H1 (cell line): ENCODE measurements at regions not wholly inside any gene's neighbourhood (a gene's known extent, or its start where the extent isn't known, plus 50 kb on each side); places are given as distances from the start of the nearest gene placed in this dataset.

ENCODE experiments used
- CTCF ChIA-PET: fragments of 300-600 bp; sonication (Branson Sonifier 250); formaldehyde crosslinking; loops from one replicate; lab custom pipeline; 2021; ENCODE audit not compliant: partially characterized antibody; lab: Charles Lee
- POLR2A ChIA-PET: fragments of 300-600 bp; sonication (Branson Sonifier 250); formaldehyde crosslinking; loops from one replicate; lab custom pipeline; 2021; ENCODE audit warnings: inconsistent platforms; ENCODE audit not compliant: partially characterized antibody; lab: Charles Lee
- DNase-seq, 2 experiments: peaks; one replicate each; pipeline versions ENCODE4 v3.0.0 to v3.0.0-alpha.2; 2010 to 2022; ENCODE audit warnings: low spot score in 2 of 2, low read depth in 1 of 2, mixed read lengths in 1 of 2
- FAIRE-seq: peaks from 2 replicates; lab custom pipeline; 2011; peaks lifted over from hg19 to GRCh38; lab: Jason Lieb, UNC
- H2AFZ ChIP-seq: 2 replicates; pipeline ENCODE4 v1.8.1; 2012; ENCODE audit warnings: low read length, inconsistent platforms
- H2AK5ac ChIP-seq: 2 replicates; pipeline ENCODE4 v1.6.1; 2013; ENCODE audit warnings: low read depth, low read length
- H2BK120ac ChIP-seq: replicated peaks from 2 replicates; pipeline ENCODE3; 2013; ENCODE audit warnings: low read depth, low read length, inconsistent platforms
- H2BK12ac ChIP-seq: 2 replicates; pipeline ENCODE4 v1.6.1; 2013; ENCODE audit warnings: low read depth, low read length
- H2BK15ac ChIP-seq: 2 replicates; pipeline ENCODE4 v1.6.1; 2013; ENCODE audit warnings: low read length
- H2BK20ac ChIP-seq: 2 replicates; pipeline ENCODE4 v1.6.1; 2013; ENCODE audit warnings: low read length
- H2BK5ac ChIP-seq: 2 replicates; pipeline ENCODE4 v1.6.1; 2013; ENCODE audit warnings: low read depth, low read length
- H3K14ac ChIP-seq: 2 replicates; pipeline ENCODE4 v1.6.1; 2013; ENCODE audit warnings: inconsistent platforms; ENCODE audit not compliant: insufficient read length
- H3K18ac ChIP-seq: 2 replicates; pipeline ENCODE4 v1.6.1; 2013; ENCODE audit warnings: low read length; ENCODE audit errors: extremely low read depth
- H3K23ac ChIP-seq: 2 replicates; pipeline ENCODE4 v1.6.1; 2013; ENCODE audit warnings: inconsistent platforms; ENCODE audit not compliant: insufficient read length
- H3K23me2 ChIP-seq: 2 replicates; pipeline ENCODE4 v1.6.1; 2013; ENCODE audit warnings: low read depth, low read length
- H3K27ac ChIP-seq: 2 replicates; pipeline ENCODE4 v1.6.1; 2011; ENCODE audit warnings: low read depth, low read length, inconsistent platforms
- H3K27me3 ChIP-seq, 4 experiments: replicated peaks in 1 of 4; 1 replicate in 1 of 4; 2 replicates in 3 of 4; pipeline versions ENCODE4 v1.6.1 to v1.8.1; 2011 to 2013; ENCODE audit warnings: low read length in 3 of 4, mild to moderate bottlenecking in 3 of 4, inconsistent platforms in 2 of 4, mixed read lengths in 2 of 4, moderate library complexity in 1 of 4; ENCODE audit not compliant: control insufficient read depth in 3 of 4, insufficient read depth in 3 of 4; ENCODE audit errors: extremely low read depth in 1 of 4
- H3K36me3 ChIP-seq, 4 experiments: 2 replicates each; pipeline versions ENCODE4 v1.6.1 to v1.8.1; 2011 to 2013; ENCODE audit warnings: mild to moderate bottlenecking in 4 of 4, low read length in 3 of 4, moderate library complexity in 2 of 4, control low read depth in 1 of 4, inconsistent platforms in 1 of 4; ENCODE audit not compliant: insufficient read depth in 4 of 4, control insufficient read depth in 2 of 4
- H3K4ac ChIP-seq: replicated peaks from 2 replicates; pipeline ENCODE3; 2013; ENCODE audit warnings: low read length, low read depth, mixed read lengths, inconsistent platforms; ENCODE audit not compliant: insufficient read length
- H3K4me1 ChIP-seq, 4 experiments: replicated peaks in 1 of 4; 1 replicate in 1 of 4; 2 replicates in 3 of 4; pipeline versions ENCODE4 v1.6.1 to v1.8.1; 2011 to 2013; ENCODE audit warnings: low read length in 3 of 4, inconsistent platforms in 2 of 4, mixed read lengths in 1 of 4; ENCODE audit not compliant: insufficient read depth in 4 of 4, control insufficient read depth in 3 of 4
- H3K4me2 ChIP-seq, 2 experiments: 2 replicates each; pipeline versions ENCODE4 v1.6.1 to v1.8.1; 2011 to 2013; ENCODE audit warnings: low read depth in 2 of 2, low read length in 2 of 2, control low read depth in 1 of 2, inconsistent platforms in 1 of 2, mild to moderate bottlenecking in 1 of 2; ENCODE audit not compliant: insufficient read depth in 1 of 2
- H3K4me3 ChIP-seq, 4 experiments: fragments of 200-600, 300-600 bp in 1 of 4; sonication (generic), shearing (Covaris generic), sonication (Bioruptor Twin) in 1 of 4; 2 replicates each; pipeline versions ENCODE4 v1.5.1 to v1.8.1; 2011 to 2016; ENCODE audit warnings: low read length in 4 of 4, low read depth in 3 of 4, control low read depth in 2 of 4, inconsistent platforms in 2 of 4, mild to moderate bottlenecking in 2 of 4, mixed read lengths in 1 of 4, moderate library complexity in 1 of 4; ENCODE audit not compliant: insufficient read depth in 2 of 4; ENCODE audit errors: extremely low read depth in 1 of 4
- H3K56ac ChIP-seq: replicated peaks from 2 replicates; pipeline ENCODE3; 2013; ENCODE audit warnings: low read depth, mild to moderate bottlenecking, mixed read lengths, low read length, inconsistent platforms; ENCODE audit not compliant: insufficient read length
- H3K79me1 ChIP-seq: 2 replicates; pipeline ENCODE4 v1.6.1; 2013; ENCODE audit warnings: low read depth, low read length, control low read depth
- H3K79me2 ChIP-seq, 2 experiments: 2 replicates each; pipeline versions ENCODE4 v1.6.1 to v1.8.1; 2012 to 2013; ENCODE audit warnings: low read length in 2 of 2, mild to moderate bottlenecking in 2 of 2, inconsistent platforms in 1 of 2; ENCODE audit not compliant: insufficient read depth in 2 of 2, control insufficient read depth in 1 of 2
- H3K9ac ChIP-seq, 4 experiments: replicated peaks in 1 of 4; 1 replicate in 1 of 4; 2 replicates in 3 of 4; pipeline versions ENCODE4 v1.6.1 to v1.8.1; 2011 to 2013; ENCODE audit warnings: low read depth in 3 of 4, low read length in 3 of 4, control low read depth in 2 of 4, mild to moderate bottlenecking in 2 of 4, moderate library complexity in 2 of 4, inconsistent platforms in 1 of 4; ENCODE audit errors: extremely low read depth in 1 of 4
- H3K9me3 ChIP-seq, 2 experiments: 2 replicates each; pipeline versions ENCODE4 v1.6.1 to v1.8.1; 2012 to 2013; ENCODE audit warnings: mild to moderate bottlenecking in 2 of 2, moderate library complexity in 2 of 2, control low read depth in 1 of 2, inconsistent platforms in 1 of 2, low read depth in 1 of 2, low read length in 1 of 2, mixed read lengths in 1 of 2; ENCODE audit not compliant: insufficient read depth in 2 of 2
- H4K20me1 ChIP-seq, 2 experiments: replicated peaks in 1 of 2; 2 replicates each; pipeline versions ENCODE3 to v1.8.1; 2011 to 2013; ENCODE audit warnings: inconsistent platforms in 2 of 2, low read length in 2 of 2, mild to moderate bottlenecking in 1 of 2; ENCODE audit not compliant: insufficient read depth in 2 of 2, control insufficient read depth in 1 of 2
- H4K5ac ChIP-seq: 2 replicates; pipeline ENCODE4 v1.6.1; 2013; ENCODE audit warnings: low read length, low read depth, mixed read lengths, inconsistent platforms; ENCODE audit not compliant: insufficient read length
- H4K8ac ChIP-seq: 2 replicates; pipeline ENCODE4 v1.8.0; 2013; ENCODE audit warnings: mild to moderate bottlenecking, moderate library complexity, low read length, inconsistent platforms; ENCODE audit not compliant: insufficient read depth; ENCODE audit errors: extremely low read depth
- H4K91ac ChIP-seq: replicated peaks from 2 replicates; pipeline ENCODE3; 2013; ENCODE audit warnings: low read length, mixed read lengths, inconsistent platforms; ENCODE audit not compliant: insufficient read length
- ATF2 ChIP-seq: IDR thresholded peaks from 2 replicates; pipeline ENCODE4 v1.6.1; 2012; ENCODE audit warnings: low read length, inconsistent platforms
- BACH1 ChIP-seq: IDR thresholded peaks from 2 replicates; pipeline ENCODE4 v1.6.1; 2012; ENCODE audit warnings: low read length, improper control_type of control experiment
- CREB1 ChIP-seq: IDR thresholded peaks from 2 replicates; pipeline ENCODE4 v1.6.1; 2012; ENCODE audit warnings: inconsistent platforms
- EZH2 ChIP-seq: fragments of 200-600 bp; sonication (generic); IDR thresholded peaks from 2 replicates; pipeline ENCODE4 v1.7.1; 2012; ENCODE audit warnings: low read depth, mild to moderate bottlenecking, moderate library complexity, low read length, inconsistent platforms; ENCODE audit not compliant: severe bottlenecking
- KDM1A ChIP-seq: fragments of 200-600, 300-600 bp; sonication (generic); IDR thresholded peaks from 2 replicates; pipeline ENCODE4 v1.7.1; 2016; ENCODE audit warnings: mild to moderate bottlenecking, low read length, borderline replicate concordance
- MAFK ChIP-seq: IDR thresholded peaks from 2 replicates; pipeline ENCODE4 v1.6.1; 2012; ENCODE audit warnings: low read depth, mild to moderate bottlenecking, improper control_type of control experiment, low read length
- NANOG ChIP-seq: IDR thresholded peaks from 2 replicates; pipeline ENCODE4 v1.6.1; 2011; ENCODE audit warnings: low read length, low read depth, mild to moderate bottlenecking, inconsistent platforms; ENCODE audit not compliant: insufficient read depth, poor library complexity, severe bottlenecking
- PHF8 ChIP-seq: fragments of 200-600 bp; sonication (generic); conservative IDR thresholded peaks from 2 replicates; pipeline ENCODE4 v1.7.1; 2012; ENCODE audit warnings: low read depth, mild to moderate bottlenecking, inconsistent platforms, low read length, moderate library complexity
- SIN3A ChIP-seq, 2 experiments: IDR thresholded peaks in 1 of 2; conservative IDR thresholded peaks in 1 of 2; 2 replicates each; pipeline ENCODE4 v1.6.1; 2011 to 2012; ENCODE audit warnings: low read length in 2 of 2, improper control_type of control experiment in 1 of 2, low read depth in 1 of 2, mild to moderate bottlenecking in 1 of 2
- SIRT6 ChIP-seq: IDR thresholded peaks from one replicate; pipeline ENCODE4 v1.7.1; 2012; ENCODE audit warnings: low read length, inconsistent platforms
- SP2 ChIP-seq: IDR thresholded peaks from 2 replicates; pipeline ENCODE4 v1.6.1; 2012; ENCODE audit warnings: mild to moderate bottlenecking, low read length, inconsistent platforms
- TCF12 ChIP-seq: IDR thresholded peaks from 2 replicates; pipeline ENCODE4 v1.6.1; 2011; ENCODE audit warnings: low read depth, mild to moderate bottlenecking, low read length
- TEAD4 ChIP-seq: IDR thresholded peaks from 2 replicates; pipeline ENCODE4 v1.6.1; 2012; ENCODE audit warnings: low read depth, low read length, inconsistent platforms, mixed read lengths
- ZNF274 ChIP-seq: IDR thresholded peaks from 2 replicates; pipeline ENCODE4 v1.7.0; 2012; ENCODE audit warnings: low read length, borderline replicate concordance; ENCODE audit errors: extremely low read depth
- WGBS, 2 experiments: shearing (Covaris generic) in 1 of 2; methylation state at CpG; one replicate each; pipeline versions ENCODE4 v1.1.6 to v1.1.7; 2013 to 2015; ENCODE audit warnings: low lambda C conversion rate in 2 of 2, mixed read lengths in 2 of 2, inconsistent platforms in 1 of 2, low coverage in 1 of 2, missing lambda C conversion rate in 1 of 2; ENCODE audit not compliant: insufficient replicate concordance in 2 of 2, insufficient coverage in 1 of 2, insufficient read length in 1 of 2; ENCODE audit errors: extremely low coverage in 1 of 2, missing lambda C conversion rate in 1 of 2; 5-methylcytosine and 5-hydroxymethylcytosine counted together

- POLR2A ChIA-PET: no interaction called here
- TF ChIP-seq SIRT6 (no peak), MAFK (no peak), PHF8 (no peak), TCF12 (no peak), ZNF274 (no peak), NANOG (no peak), TEAD4 (no peak), EZH2 (no peak), CREB1 (no peak), ATF2 (no peak), SIN3A (conservative IDR thresholded peaks at IDR 0.05 in 1 of 2, IDR thresholded peaks at IDR 0.05 in 1 of 2; ENCODE audit: low read depth in 1 of 2, low read length in 2 of 2) (no peak), SP2 (no peak), KDM1A (no peak), BACH1 (no peak)
Observed at GRCh38 chr14:97477353-97477752, 680.2 kb downstream of the VRK1 start.

More at GRCh38 chr14:97477353-97477752, 680.2 kb downstream of the VRK1 start:
- H2BK5ac ChIP-seq: no peak overlapping the region
- H3K18ac ChIP-seq: no peak overlapping the region
- H2BK20ac ChIP-seq: no peak overlapping the region
- no peak overlapping the region for H4K8ac ChIP-seq
- H3K56ac ChIP-seq: no peak overlapping the region
- H3K27ac ChIP-seq: no peak overlapping the region
- WGBS, 2 experiments: 92% methylated on average over 4 of the region's 4 CpGs; no CpG with 5 or more reads in 1 of the 2 experiments
- no peak overlapping the region for H3K4me3 ChIP-seq
- no peak overlapping the region for H2AFZ ChIP-seq
- H3K79me1 ChIP-seq: no peaks in the 10 kb centered on the region
- H4K20me1 ChIP-seq: no peaks in the 10 kb centered on the region
- H3K9ac ChIP-seq: no peak overlapping the region
- H3K27me3 ChIP-seq: no peaks in the 10 kb centered on the region
- FAIRE-seq (no peak), DNase-seq (no peak)
- no peak overlapping the region for H2BK15ac ChIP-seq
- H3K4me2 ChIP-seq: no peak overlapping the region
- H2BK12ac ChIP-seq: no peak overlapping the region
- H3K14ac ChIP-seq: no peak overlapping the region
- no peak overlapping the region for H2AK5ac ChIP-seq
- H4K91ac ChIP-seq: no peak overlapping the region
- H4K5ac ChIP-seq: no peak overlapping the region
- H3K79me2 ChIP-seq: no peaks in the 10 kb centered on the region
- no peaks in the 10 kb centered on the region for H3K4me1 ChIP-seq
- no peaks in the 10 kb centered on the region for H3K9me3 ChIP-seq
- no peak overlapping the region for H2BK120ac ChIP-seq
- no peaks in the 10 kb centered on the region; the same call in 1 of the 2 replicates for H3K23me2 ChIP-seq
- H3K36me3 ChIP-seq: no peaks in the 10 kb centered on the region
- H3K4ac ChIP-seq: no peak overlapping the region
- no peak overlapping the region for H3K23ac ChIP-seq
- CTCF ChIA-PET: no interaction called here
